Astrocyte of the cerebellum (primary cell): ENCODE measurements at regions not wholly inside any gene's neighbourhood (a gene's known extent, or its start where the extent isn't known, plus 50 kb on each side); places are given as distances from the start of the nearest gene placed in this dataset.

ENCODE experiments used
- DNase-seq: peaks from one replicate; pipeline ENCODE4 v3.0.0-alpha.2; 2011; ENCODE audit warnings: low read depth
- H3K4me3 ChIP-seq: 2 replicates; pipeline ENCODE4 v1.5.1; 2011; ENCODE audit warnings: mild to moderate bottlenecking, low read depth, low read length, moderate library complexity
- CTCF ChIP-seq: IDR thresholded peaks from 2 replicates; pipeline ENCODE4 v1.5.1; 2012; ENCODE audit warnings: low read length, low read depth, moderate library complexity, mild to moderate bottlenecking; ENCODE audit errors: missing control alignments
- in situ Hi-C: cut with HindIII; loops from 2 replicates; pipeline ENCODE4 v1.10.0; 2017; ENCODE audit warnings: low sequenced_read_pairs

GRCh38 chr11:38968951-38969350, 2370.9 kb upstream of the RAG2 start:
- DNase-seq, result no peak
- TF ChIP-seq CTCF, result no peak
- no peak overlapping the region for H3K4me3 ChIP-seq
- in situ Hi-C loops, result no loop called here

- no peak for TF ChIP-seq CTCF
- H3K4me3 ChIP-seq, result no peak overlapping the region
- DNase-seq, result no peak
- in situ Hi-C loops, result no loop called here
Observed at GRCh38 chr11:38952698-38953097, 2354.7 kb upstream of the RAG2 start.

- DNase-seq, result no peak
- TF ChIP-seq CTCF, result no peak
- in situ Hi-C loops, result no loop called here
- H3K4me3 ChIP-seq, result no peak overlapping the region
Observed at GRCh38 chr11:38950867-38951266, 2352.8 kb upstream of the RAG2 start.

GRCh38 chr11:38948392-38948791, 2350.4 kb upstream of the RAG2 start:
- no peak overlapping the region for H3K4me3 ChIP-seq
- in situ Hi-C loops, result no loop called here
- DNase-seq, result no peak
- no peak for TF ChIP-seq CTCF

- no peak for DNase-seq
- in situ Hi-C loops, result no loop called here
- TF ChIP-seq CTCF, result no peak
- H3K4me3 ChIP-seq, result no peak overlapping the region
Observed at GRCh38 chr11:38937709-38938108, 2339.7 kb upstream of the RAG2 start.

- DNase-seq, result no peak
- H3K4me3 ChIP-seq, result no peak overlapping the region
- TF ChIP-seq CTCF, result no peak
- in situ Hi-C loops, result no loop called here
Observed at GRCh38 chr11:38935941-38936340, 2337.9 kb upstream of the RAG2 start.

GRCh38 chr11:38927993-38928392, 2330.0 kb upstream of the RAG2 start:
- in situ Hi-C loops, result no loop called here
- TF ChIP-seq CTCF, result no peak
- no peak for DNase-seq

More at GRCh38 chr11:38927993-38928392, 2330.0 kb upstream of the RAG2 start:
- H3K4me3 ChIP-seq, result no peak overlapping the region
